Lower leg skin (tissue), 4 donors: ENCODE measurements at regions not wholly inside any gene's neighbourhood (a gene's known extent, or its start where the extent isn't known, plus 50 kb on each side); places are given as distances from the start of the nearest gene placed in this dataset.
A peak's percentile ranks its signal among the peaks of the same experiment; 100 is the strongest.

Experiments
- DNase-seq, 2 donors: peaks; one replicate each; pipeline ENCODE4 v3.0.0-alpha.2; 2019; ENCODE audit warnings: low spot score in 2 of 2
- H3K4me3 ChIP-seq: fragments of 200-600 bp; sonication (generic); 2 replicates; pipeline ENCODE4 v1.5.1; 2017; ENCODE audit warnings: mild to moderate bottlenecking, low read depth; ENCODE audit not compliant: poor library complexity, severe bottlenecking
- POLR2A ChIP-seq, 2 donors: fragments of 450-650 bp; IDR thresholded peaks; one replicate each; pipeline ENCODE4 v1.6.1; 2016 to 2017; ENCODE audit warnings: antibody characterized with exemption in 2 of 2, mild to moderate bottlenecking in 1 of 2, moderate library complexity in 1 of 2
- WGBS, 2 donors: methylation state at CpG; one replicate each; pipeline ENCODE4 v1.1.5; 2018; 5-methylcytosine and 5-hydroxymethylcytosine counted together
- intact Hi-C: fragments of 100-400 bp; cut with DNase I; formaldehyde crosslinking; loops from one replicate; pipeline ENCODE4 v1.15.0; 2023; ENCODE audit warnings: low total_unique reads
- TF ChIP-seq, protein P1 (sequence below), 3 donors: fragments of 450-650 bp; IDR thresholded peaks; one replicate each; pipeline ENCODE4 v1.5.1; 2016; ENCODE audit warnings: antibody characterized with exemption in 3 of 3, mild to moderate bottlenecking in 3 of 3, moderate library complexity in 2 of 3

DNA sequence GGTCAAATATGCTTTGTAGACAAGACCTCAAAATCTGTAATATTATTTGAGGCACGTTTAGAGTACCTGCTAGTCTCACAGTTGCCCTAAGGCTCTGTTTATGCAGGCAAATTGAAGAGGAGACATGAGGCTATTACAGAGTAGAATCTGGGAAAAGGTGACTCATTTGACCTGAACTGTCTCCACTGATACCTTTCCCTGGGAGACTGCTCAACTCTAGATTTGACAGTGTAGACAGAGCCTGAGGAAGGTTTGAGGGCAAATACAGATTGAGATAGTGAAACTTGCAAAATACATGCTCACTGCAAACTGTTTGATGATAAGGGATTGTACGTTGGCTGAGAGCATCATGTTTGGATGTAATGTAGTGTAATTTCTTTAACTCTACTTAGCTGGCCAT, 1266.6 kb upstream of the CDH8 start:
- DNase-seq, result no peak
- WGBS, 2 donors, result 45 to 56% methylated on average over 2 of the region's 2 CpGs
- TF ChIP-seq POLR2A (IDR thresholded peaks at IDR 0.05), result no peak
- TF ChIP-seq, protein P1, sequence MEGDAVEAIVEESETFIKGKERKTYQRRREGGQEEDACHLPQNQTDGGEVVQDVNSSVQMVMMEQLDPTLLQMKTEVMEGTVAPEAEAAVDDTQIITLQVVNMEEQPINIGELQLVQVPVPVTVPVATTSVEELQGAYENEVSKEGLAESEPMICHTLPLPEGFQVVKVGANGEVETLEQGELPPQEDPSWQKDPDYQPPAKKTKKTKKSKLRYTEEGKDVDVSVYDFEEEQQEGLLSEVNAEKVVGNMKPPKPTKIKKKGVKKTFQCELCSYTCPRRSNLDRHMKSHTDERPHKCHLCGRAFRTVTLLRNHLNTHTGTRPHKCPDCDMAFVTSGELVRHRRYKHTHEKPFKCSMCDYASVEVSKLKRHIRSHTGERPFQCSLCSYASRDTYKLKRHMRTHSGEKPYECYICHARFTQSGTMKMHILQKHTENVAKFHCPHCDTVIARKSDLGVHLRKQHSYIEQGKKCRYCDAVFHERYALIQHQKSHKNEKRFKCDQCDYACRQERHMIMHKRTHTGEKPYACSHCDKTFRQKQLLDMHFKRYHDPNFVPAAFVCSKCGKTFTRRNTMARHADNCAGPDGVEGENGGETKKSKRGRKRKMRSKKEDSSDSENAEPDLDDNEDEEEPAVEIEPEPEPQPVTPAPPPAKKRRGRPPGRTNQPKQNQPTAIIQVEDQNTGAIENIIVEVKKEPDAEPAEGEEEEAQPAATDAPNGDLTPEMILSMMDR (IDR thresholded peaks at IDR 0.05), result no peak
- intact Hi-C loops, result no loop called here
- no peak overlapping the region for H3K4me3 ChIP-seq

DNA sequence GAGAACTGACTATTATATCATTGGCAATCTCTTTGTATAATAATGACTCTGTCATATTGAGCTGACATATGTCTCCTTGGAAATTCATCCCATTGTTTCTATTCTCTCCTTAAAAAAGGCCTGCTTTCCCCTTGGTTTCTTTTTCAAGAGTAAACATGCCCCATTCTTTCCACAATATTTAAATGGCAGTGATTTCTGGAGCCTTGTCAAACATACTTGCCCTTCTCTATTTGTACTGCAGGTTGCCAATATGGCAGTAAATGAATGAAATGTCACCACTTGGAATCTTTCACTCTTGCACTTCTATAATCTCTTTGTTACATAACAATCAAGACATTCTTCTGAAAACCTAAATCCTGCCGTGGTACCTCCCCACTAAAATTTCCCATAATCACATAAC, 1265.1 kb upstream of the CDH8 start:
- TF ChIP-seq, protein P1 (IDR thresholded peaks at IDR 0.05), result no peak
- no peak for TF ChIP-seq POLR2A (IDR thresholded peaks at IDR 0.05)
- intact Hi-C loops, result no loop called here
- 54 to 62% methylated on average over 1 of the region's 1 CpG for WGBS, 2 donors
- no peak overlapping the region for H3K4me3 ChIP-seq
- DNase-seq, result no peak

DNA sequence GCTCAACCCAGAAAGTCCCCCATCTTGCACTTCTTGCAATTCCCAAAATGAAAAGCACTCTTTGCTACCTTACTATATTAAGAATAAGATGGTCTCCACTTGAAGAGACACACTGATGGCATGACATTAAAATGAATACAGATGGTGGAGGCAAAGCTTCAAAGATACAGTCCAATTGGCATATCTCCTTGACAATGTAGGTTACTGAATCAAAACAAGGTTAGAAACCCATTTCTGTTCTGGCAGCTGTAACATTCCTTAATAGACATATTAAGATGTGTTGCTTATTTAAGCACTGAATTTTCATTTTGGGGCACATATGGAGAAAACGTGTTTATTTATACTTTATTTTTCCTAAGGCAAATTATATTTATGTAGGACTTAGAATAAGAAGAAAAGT, 1262.8 kb upstream of the CDH8 start:
- no peak overlapping the region for H3K4me3 ChIP-seq
- TF ChIP-seq, protein P1 (IDR thresholded peaks at IDR 0.05), result no peak
- no peak for TF ChIP-seq POLR2A (IDR thresholded peaks at IDR 0.05)
- WGBS, 2 donors, result 56 to 65% methylated on average over 1 of the region's 1 CpG
- intact Hi-C loops, result no loop called here
- DNase-seq, result no peak

DNA sequence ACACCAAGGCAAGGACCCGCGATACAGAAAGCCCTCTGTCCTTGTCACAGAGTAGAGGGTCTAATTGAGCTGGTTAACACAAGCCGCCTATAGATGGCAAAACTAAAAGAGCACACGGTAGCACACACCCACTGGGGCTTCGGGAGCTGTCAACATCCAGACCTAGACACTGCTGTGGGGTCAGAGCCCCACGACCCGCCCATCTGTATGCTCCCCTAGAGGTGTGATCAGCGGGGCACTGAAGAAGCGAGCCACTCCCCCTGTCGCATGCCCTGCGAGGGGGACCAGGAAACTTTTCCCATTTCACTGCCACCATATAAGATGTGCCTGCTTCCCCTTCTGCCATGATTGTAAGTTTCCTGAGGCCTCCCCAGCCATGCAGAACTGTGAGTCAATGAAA, 1255.8 kb upstream of the CDH8 start:
- WGBS, 2 donors, result 86 to 93% methylated on average over 11 of the region's 11 CpGs
- intact Hi-C loops, result no loop called here
- no peak overlapping the region for H3K4me3 ChIP-seq
- no peak for DNase-seq
- TF ChIP-seq POLR2A (IDR thresholded peaks at IDR 0.05), result no peak
- TF ChIP-seq, protein P1 (IDR thresholded peaks at IDR 0.05), result no peak

DNA sequence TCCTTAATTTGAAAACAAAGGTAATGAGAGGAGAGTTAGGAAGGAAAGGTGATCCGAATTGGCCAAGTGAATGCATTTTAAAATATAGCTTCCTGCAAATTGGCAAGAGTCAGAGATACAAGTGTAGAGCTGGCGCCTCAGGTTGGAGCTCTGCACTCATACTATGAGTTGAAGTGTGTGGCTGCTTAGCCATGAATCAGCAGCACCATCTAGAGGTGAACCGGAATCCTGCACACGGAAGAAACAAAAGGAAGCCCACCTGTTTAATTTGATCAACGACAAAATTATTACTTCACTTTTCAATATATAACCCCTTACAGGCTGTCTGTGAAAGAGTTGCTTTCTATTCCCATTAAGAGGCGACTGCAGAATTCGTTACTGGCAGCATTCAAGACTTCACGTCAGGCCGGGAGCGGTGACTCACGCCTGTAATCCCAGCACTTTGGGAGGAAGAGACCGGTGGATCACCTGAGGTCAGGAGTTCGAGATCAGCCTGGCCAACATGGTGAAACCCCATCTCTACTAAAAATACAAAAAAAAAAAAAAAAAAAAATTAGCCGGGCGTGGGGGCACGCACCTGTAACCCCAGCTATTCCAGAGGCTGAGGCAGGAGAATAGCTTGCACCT, 1253.7 kb upstream of the CDH8 start:
- intact Hi-C loops, result no loop called here
- WGBS, 2 donors, result 49 to 51% methylated on average over 16 of the region's 16 CpGs
- no peak for DNase-seq
- H3K4me3 ChIP-seq, result no peak overlapping the region
- TF ChIP-seq, protein P1 (IDR thresholded peaks at IDR 0.05), result peak in 1 of 3 donors; percentile 14
- TF ChIP-seq POLR2A (IDR thresholded peaks at IDR 0.05), result no peak

DNA sequence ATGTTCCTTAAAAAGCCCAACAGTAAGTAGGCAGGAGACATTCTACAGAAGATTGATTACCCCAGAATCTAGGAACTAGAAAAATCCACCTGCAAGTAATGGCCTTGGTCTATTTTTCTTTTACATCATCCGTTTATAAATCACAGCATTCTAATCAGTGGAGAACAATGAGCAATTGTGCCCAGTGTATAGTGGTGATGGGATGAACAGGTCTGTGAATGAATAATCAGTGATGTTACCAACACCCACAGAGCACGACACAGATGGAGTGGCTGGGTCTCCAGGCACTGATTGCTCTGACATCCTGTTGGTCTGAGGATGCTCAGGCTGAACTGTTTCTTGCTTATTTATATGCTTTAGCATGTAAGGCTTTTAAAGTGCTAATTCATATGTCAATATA, 1251.2 kb upstream of the CDH8 start:
- no peak for TF ChIP-seq POLR2A (IDR thresholded peaks at IDR 0.05)
- TF ChIP-seq, protein P1 (IDR thresholded peaks at IDR 0.05), result no peak
- 67 to 70% methylated on average over 2 of the region's 2 CpGs for WGBS, 2 donors
- intact Hi-C loops, result no loop called here
- no peak for DNase-seq
- no peak overlapping the region for H3K4me3 ChIP-seq
